ENCODE measurements at regions not wholly inside any gene's neighbourhood (a gene's known extent, or its start where the extent isn't known, plus 50 kb on each side); places are given as distances from the start of the nearest gene placed in this dataset.
"Not testable (repeated sequence)": the region's sequence is repeated elsewhere in the genome, so short reads cannot be mapped to it uniquely, and the experiment has no call there.

DNA sequence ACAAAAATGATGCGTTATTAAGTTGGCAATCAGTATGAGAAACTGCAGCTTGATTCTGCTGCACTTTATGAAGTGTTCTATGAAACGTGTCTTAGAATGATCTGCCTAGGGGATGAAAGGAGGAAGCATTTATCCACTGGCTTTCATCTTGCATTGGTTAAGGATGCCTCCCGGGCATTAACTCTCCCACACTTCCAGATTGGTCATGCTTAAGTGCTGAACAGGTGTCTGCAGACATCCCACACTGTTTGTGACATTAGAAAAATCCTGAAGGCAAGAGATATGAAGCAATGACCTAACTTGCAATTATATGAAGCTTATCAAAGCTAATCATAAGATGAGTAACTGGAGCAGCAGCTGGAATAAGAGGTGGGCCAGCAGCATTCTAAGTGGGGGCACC, 437.3 kb downstream of the NSUN3 start:
- DNase-seq (ENCODE audit: low read depth in 2 of 2) = no peak

DNA sequence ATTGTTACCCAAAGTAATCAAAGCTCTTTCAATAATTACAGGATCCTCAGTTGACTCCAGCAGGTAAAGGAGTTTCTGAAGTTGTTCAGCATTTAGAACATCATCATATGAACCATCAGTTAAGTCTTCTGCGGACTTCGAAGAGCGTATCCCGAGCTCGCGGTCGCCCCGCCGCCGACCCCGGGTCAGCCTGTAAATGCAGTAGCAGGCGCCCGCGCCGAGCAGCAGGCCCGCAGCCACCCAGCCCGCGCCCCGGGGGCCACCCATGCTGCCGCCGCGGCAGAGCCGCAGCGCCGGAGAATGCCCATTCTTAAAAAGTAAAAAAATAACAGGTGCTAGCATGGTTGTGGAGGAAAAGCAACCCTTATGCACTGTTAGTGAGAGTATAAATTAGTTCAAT, 444.5 kb downstream of the NSUN3 start:
- not testable (repeated sequence) for DNase-seq (ENCODE audit: low read depth in 2 of 2)

DNA sequence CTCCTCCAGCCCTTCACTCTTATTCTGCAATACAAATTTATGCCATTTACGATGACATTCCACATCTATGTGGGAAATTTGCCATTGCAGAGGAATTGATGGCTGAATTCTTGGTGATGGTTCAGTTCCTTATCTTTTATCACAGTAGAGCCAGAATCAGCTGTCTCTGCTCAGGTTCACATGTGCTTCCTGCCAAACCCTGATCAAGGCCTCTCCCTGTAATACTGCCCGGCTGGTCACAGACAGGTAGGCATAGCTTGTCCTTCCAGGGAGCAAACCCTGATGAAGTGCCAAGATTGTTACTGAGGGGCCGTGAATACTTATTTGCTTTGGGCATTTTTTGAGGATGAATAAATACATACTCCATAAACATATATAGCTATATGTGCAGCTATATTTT, 450.0 kb downstream of the NSUN3 start:
- DNase-seq (ENCODE audit: low read depth in 2 of 2) = no peak

DNA sequence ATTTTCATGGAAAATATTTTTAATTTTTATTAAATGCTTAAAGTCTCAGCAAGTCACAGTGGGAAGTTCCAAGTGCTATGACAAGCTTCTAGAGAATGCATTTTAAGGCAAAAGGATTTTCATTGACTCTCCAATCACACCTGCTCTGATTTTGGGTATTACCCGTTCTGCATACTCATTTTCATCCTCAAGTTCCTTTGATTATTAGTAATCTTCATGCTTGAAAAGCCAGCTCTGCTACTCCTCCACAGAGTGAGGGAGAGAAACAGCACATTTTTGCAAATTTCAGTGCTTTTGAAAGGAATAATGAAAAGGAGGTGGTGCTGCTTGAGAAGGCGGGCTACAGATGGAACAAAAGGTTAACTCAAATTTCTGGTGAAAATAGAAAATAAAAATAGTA, 450.7 kb downstream of the NSUN3 start:
- no peak for DNase-seq (ENCODE audit: low read depth in 2 of 2)

DNA sequence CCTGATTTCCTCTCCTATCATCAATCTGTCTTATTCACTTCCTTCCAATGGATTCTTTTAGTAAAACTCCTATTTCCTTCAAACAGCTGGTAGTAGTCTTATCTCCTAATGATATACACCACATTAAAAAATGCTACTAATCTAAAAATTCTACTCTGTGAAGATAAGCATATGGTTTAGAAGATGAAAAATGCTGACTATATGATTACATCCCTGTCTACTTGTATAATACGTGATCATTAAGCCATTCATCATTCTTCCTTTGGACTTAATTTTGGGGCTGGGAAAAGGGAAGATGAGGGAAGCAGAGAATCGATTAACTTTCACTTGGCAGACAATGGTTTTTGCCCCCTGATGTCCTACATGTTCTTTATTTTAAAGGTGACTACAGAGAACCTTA, 453.1 kb downstream of the NSUN3 start:
- no peak for DNase-seq (ENCODE audit: low read depth in 2 of 2)

DNA sequence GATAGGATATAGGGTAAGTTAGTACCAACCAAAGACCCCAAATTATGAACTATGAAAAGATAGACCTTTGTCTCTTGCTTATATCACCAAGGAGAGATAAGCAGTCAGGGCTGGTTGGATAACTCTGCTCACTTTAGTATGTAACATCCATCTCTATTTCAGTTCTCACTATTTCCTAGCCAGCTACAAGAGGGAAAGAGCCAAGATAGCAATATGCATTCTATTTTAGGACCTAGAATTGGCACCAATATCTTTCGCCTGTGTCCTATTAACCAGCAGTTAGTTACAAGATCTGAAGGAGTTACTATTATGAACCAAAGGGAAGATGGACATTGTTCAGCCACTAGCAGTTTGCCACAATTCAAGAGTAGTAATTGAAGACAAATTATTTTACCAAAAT, 457.5 kb downstream of the NSUN3 start:
- no peak for DNase-seq (ENCODE audit: low read depth in 2 of 2)

DNA sequence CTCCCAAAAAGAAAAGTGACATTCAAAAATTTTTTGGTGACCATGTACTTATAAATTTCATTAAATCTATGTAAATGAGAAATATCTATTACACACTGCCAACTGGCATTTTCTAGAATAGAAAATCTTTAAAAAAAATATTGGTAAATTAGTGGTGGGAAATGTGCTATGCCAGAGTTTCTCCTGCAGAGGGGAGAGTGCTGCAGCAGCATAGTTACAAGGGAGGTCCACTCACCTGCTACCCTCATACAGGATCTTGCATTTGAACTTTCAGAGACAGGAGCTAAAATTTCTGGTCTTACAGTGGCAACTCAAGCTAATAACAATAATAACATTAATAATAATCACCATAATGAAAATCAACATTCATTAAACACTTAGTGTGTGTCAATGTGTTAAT, 459.6 kb downstream of the NSUN3 start:
- DNase-seq (ENCODE audit: low read depth in 2 of 2) = no peak

DNA sequence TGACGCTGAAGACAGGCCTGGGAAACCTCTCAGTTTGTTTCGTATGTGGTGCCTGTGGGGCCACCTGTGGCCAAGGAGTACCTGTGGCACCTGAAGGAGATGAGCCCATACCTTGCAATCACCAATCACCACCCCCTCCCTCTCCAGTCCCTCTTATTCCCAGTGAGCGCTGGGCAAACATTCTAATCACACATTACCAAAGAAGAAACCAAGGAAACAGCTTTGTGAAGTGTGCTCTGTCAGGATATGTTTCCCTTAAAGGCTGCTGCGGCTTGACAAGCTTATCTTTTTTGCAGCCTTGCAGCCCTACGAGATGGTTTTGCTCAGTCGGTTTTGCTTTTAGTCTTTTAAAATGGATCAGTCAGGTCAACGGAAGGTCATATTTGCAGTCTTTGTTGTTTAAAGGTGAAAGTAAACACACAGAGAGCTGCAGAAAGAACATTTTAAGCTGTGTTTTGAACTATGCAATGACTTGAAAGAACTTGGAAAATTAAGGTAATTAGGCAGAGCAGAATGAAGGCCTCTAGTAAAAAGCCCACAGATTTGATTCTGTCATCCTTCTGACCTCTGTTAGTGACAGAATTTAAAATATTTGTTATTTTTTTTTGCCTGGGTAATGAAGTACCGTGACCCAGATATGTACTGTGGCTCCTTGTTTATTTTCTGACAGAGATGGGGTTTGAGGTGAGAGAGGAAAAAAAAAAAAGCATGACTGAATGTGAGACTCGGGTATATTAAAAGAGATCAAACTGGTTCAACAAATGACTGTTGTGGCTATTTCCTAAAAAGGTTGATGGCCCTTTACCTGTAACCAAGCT, 461.4 kb downstream of the NSUN3 start:
- DNase-seq (ENCODE audit: low read depth in 2 of 2) = no peak

DNA sequence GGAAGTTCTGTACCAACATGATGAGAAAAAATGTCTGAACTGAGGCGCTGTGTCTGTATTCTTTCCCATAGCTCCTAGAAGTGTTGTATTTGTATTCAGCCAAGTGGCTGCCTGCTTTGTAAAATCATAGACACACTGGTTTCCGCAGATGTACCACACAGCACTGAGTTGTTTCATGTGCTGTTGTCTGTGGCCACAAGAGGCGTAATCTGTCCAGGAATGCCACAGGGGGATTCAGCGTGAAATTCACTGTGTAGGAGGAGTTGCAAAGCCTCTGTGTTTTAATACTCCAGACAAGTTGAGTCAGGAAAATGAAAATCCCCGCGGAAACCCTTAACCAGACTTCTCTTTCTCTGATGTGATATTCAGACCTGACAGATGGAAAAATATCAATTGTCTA, 462.2 kb downstream of the NSUN3 start:
- no peak for DNase-seq (ENCODE audit: low read depth in 2 of 2)

DNA sequence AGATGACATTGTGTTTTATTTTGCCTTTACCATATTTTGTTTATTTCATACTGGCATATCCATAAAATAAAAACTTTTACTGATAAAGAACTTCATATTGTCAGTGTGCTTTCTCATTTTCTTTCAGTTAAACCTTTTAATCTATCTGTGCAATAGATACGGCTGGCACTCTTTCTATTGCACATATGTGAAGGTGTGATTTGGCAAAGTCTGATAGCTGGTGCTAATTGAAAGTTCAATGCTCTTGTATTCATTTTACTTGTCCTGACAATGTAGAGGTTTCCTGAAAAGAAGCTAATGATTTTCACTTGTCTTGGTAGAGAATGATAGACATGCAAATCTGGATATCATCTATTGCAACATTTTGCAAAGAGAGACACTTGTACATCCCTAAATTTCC, 467.0 kb downstream of the NSUN3 start:
- no peak for DNase-seq (ENCODE audit: low read depth in 2 of 2)

DNA sequence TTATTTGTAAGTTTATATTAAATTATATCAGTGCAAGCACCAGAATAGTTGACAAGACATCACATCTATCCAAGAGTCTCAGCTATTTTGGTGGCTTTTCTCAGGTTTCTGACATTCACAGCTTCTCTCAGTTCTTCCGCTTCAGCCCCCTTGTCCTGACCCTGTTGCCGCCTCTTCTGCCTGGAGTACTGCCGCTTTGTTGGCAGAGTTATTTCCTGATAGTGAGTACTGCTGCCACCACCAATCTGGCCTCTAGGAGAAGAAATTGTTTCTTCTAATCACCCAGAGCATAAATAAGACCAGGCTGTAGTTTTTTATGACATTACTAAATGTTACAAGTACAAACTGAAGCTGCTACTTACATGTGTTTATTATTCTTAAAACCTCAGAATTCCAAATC, 470.1 kb downstream of the NSUN3 start:
- DNase-seq (ENCODE audit: low read depth in 2 of 2) = no peak

DNA sequence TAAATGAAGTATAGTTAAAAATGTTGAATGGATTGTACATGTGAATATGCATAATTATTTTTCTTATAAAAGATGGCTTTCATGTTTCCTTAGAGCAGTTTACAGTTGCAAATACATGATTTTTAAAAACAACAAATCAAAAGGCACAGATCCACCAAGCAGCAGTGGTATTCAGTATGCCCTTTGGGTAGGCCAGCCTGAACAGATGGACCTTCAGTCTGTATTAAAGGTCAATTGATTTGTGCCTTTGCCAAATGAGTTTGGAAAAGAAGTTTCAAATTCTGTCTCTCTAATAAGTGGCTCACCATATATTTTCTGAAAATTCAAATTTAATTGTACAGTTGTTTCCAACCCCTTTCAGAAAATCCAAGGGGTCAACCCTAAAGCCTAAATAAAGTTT, 477.1 kb downstream of the NSUN3 start:
- no peak for DNase-seq (ENCODE audit: low read depth in 2 of 2)

DNA sequence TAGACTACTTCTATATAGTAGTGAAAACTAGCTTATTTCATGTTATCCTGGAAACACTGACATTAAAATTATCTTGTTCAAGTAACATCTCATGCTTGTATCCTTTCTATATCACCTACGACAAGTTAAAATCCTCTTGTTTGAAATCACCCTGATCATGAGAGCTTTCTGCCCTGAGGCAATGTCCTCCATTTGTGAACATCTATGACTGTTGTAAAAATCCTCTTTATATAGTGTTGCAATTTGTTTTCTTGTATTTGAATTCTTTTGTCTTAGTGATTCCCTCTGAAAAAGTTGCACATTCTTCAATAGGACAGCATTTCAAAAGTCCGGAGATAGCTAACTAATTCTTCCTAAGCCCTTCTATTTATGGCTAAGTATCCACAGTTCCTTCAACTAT, 480.3 kb downstream of the NSUN3 start:
- no peak for DNase-seq (ENCODE audit: low read depth in 2 of 2)

DNA sequence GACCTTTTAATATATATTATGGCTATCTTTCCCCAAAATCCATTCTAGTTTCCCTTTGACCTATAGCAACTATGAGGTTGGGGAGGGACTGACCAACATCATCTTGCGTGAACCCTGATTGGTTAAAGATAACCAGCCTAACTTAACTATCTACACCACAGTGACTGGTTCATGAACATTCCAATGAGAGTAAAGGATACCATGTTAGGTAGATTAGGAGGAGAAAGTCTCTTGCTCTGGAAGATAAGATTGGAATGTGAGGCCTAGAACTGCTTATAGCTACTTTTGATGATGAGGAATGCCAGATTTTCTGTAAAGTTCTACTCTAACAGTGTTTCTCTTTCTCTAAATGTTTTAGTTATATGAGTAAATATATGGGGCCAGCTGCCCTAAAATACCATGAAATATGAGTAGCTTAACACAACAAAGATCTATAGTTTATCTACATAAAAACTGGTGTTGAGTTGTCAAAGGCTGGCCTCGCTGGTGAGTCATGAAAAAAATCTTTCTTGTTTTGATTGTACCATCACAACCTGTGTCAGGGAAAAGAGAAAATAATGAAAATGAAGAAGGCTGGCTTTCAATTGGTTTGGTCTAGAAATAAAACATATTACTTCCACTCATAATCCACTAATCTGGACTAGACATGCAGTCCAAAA, 481.4 kb downstream of the NSUN3 start:
- no peak for DNase-seq (ENCODE audit: low read depth in 2 of 2)

DNA sequence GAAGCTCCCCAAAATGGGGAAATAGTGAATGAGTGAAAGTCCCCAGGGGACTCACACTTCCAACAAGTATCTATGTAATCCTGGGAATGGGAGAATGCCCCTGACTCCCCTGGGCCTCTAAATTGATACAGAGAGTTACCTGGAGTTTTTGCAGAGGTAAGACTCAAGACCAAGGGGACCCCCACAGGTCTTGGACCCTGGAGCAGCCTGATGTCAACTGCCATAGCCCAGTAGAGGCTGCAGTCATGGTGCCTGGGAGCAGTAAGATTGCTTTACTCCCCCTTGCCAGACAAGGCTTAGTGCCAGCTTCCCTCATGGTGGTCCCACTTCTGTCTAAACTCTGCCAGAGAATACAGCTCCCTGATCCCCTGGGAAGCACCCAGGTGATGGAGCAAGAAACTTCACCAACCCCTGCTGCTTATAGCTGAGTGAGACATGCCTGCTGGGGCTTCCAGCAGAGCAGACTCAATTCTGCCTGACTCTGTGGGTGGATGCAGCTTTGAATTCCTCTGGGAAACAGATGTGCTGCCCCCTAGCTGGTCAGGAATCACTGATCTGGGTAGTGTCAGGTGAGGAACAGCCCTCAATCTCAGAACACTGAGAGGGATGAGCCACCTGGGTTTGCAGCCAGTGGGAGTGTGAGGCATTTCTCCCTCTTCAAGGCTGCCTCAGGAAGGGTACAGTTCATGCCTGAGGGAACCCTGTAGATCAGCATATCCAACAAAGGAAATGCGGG, 485.9 kb downstream of the NSUN3 start:
- DNase-seq (ENCODE audit: low read depth in 2 of 2) = no peak

DNA sequence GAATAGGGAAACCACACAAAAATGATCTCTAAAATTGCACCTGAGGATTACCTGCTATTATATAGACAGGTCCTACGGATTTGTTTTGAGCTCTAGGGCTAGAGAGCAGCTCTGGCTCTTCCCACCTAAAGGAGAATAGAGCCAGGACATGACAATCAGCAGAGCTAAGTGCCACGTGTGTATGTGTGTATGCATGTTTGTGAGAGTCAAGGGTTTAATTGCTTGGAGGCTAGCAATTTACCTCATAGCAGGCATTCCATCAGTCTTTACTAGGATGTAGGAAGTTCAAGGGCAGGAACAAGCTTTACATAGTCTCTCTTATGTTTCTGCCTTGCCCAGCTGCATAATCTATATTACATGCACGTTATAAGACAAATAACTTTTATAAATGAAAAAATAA, 498.2 kb downstream of the NSUN3 start:
- DNase-seq (ENCODE audit: low read depth in 2 of 2) = no peak

DNA sequence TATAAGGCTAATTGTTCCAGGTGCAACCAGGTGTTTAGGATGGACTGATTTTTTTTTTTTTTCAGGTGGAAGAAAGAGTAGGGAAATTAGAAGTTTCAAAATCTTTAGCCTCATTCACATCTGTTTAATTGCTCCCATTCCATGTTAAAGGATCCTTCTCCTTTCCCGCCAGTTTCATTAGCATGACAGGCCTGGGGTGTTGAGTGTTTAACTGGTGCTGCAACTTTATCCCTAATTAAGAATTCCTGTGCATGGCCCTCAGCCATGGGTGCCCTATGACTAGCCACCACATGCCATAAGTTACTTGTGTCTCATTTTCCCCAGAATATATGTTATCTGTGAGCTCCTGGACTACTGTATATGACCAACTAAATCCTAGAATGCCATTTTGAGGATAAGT, 501.4 kb downstream of the NSUN3 start:
- DNase-seq (ENCODE audit: low read depth in 2 of 2) = no peak

DNA sequence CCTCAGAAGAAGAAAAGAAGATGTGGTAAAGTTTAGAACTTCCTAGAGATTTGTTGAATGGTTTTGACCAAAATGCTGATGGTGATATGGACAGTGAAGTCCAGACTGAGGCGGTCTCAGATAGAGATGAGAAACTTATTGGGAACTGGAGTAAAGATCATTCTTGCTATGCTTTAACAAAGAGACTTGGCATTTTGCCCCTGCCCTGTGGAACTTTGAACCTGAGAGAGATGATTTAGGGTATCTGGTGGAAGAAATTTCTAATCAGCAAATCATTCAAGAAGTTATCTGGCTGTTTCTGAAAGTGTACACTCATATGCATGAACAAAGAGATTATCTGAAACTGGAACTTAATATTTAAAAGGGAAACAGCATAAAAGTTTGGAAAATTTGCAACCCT, 505.2 kb downstream of the NSUN3 start:
- DNase-seq (ENCODE audit: low read depth in 2 of 2) = no peak

DNA sequence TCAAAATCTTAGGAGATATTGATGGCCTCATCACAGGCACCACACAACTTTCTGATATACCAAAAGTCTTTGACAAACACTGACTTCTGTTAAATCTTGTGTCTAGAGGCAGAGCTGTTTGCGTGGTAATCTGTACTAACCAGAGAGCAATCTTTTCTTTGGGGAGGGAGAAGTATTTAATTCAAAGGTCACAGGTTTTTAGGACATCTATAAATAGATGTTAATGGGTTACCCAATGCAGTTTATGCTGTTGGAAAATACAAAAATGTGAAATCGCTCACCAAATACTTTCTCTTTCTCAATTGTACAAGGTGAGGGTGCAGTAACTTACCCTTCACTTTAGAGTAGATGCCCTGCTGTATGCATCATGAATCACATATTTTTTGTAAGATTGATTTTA, 510.5 kb downstream of the NSUN3 start:
- no peak for DNase-seq (ENCODE audit: low read depth in 2 of 2)

DNA sequence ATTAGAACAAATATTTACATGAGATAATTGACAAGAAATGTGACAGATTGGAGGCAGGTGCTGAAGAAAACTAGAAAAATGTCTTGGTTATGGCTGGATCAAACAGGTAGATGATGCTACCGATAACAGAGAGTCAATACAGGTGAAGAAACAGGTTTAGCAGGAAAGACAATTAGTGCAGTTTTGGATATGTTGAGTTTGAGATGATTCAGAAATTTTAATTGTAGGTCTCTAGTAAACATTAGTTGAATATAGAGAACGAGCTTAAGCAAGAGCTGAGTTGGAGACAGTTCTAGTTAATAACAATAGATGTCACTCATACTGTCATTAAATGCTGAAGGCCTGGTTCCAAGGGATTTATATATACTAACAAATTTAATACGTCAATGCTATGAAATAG, 524.4 kb downstream of the NSUN3 start:
- no peak for DNase-seq (ENCODE audit: low read depth in 2 of 2)

DNA sequence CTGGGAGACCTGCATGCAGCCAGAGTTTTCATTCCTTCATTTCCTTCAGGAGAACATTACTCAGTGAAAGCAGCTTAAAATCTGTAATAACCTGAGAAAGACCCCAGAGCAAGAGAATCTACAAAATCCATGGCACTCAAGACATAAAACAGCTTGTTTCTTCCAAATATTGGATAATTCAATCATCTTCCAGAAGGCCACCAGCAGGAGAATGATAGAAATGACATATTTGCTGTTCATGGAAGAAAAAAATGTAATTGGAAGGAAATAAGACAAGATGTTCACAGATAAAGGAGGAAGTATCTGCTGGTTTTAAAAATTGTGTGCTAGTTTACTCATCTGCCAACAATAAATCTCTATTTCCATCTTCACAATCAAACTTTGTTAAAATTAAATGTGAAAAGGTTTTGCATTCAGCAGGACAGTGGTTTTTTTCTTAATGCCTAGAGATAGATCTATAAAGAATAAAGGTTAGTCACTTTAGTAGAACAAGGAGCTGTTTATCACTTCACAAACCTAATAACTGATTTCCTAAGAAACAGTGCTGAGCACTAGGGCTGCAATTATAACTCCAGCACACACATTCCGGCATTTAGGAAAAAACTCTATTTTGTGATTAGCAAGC, 530.8 kb downstream of the NSUN3 start:
- DNase-seq (ENCODE audit: low read depth in 2 of 2) = no peak

DNA sequence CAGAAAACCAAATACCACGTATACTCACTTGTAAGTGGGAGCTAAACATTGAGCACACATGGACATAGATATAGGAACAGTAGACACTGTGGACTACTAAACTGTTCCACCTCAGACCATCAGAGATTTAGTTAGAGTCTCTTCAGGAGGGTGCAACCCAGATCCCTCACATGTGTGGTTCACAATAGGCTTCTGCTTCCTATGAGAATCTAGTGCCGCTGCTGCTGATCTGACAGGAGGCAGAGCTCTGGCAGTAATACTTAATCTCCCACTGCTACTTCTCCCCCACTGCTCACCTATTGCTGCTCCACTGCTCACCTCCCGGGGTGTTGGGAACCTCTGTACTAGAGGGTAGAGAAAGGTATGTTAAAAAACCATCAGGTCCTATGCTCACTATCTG, 533.3 kb downstream of the NSUN3 start:
- no peak for DNase-seq (ENCODE audit: low read depth in 2 of 2)

Data from activated CD4-positive, alpha-beta T cell treated with anti-CD3 and anti-CD28 coated beads for 24 hours (primary cell).